Activated B cell treated with CpG ODN at 0.5 μM for 24 hours (primary cell): ENCODE measurements at regions not wholly inside any gene's neighbourhood (a gene's known extent, or its start where the extent isn't known, plus 50 kb on each side); places are given as distances from the start of the nearest gene placed in this dataset.

Experiments used
- ATAC-seq: fragments of 200-7000 bp; cut with Tn5 transposase; one replicate; pipeline ENCODE4 v1.10.0; 2021; ENCODE audit warnings: low read depth, mild to moderate bottlenecking, moderate library complexity
- CTCF ChIA-PET: fragments of 350-600 bp; sonication (Branson Sonifier 250); formaldehyde crosslinking; loops from one replicate; lab custom pipeline; 2021; ENCODE audit warnings: antibody characterized with exemption; lab: Charles Lee
- POLR2A ChIA-PET: fragments of 350-600 bp; sonication (Branson Sonifier 250); formaldehyde crosslinking; loops from one replicate; lab custom pipeline; 2021; ENCODE audit warnings: antibody characterized with exemption; lab: Charles Lee
- DNase-seq: peaks from one replicate; pipeline ENCODE4 v3.0.0; 2022
- H3K27ac Mint-ChIP-seq: one replicate; pipeline ENCODE4 v1.8.0; 2020; ENCODE audit warnings: mixed read lengths
- H3K27me3 Mint-ChIP-seq: one replicate; pipeline ENCODE4 v1.8.0; 2021; ENCODE audit warnings: mixed read lengths
- H3K36me3 Mint-ChIP-seq: one replicate; pipeline ENCODE4 v1.8.0; 2021; ENCODE audit warnings: low read depth, mixed read lengths
- H3K4me1 Mint-ChIP-seq: one replicate; pipeline ENCODE4 v1.8.0; 2021; ENCODE audit warnings: mixed read lengths
- H3K4me3 Mint-ChIP-seq: one replicate; pipeline ENCODE4 v1.8.0; 2020; ENCODE audit warnings: mild to moderate bottlenecking, mixed read lengths
- H3K9me3 Mint-ChIP-seq: one replicate; pipeline ENCODE4 v1.8.0; 2020; ENCODE audit warnings: mixed read lengths
- intact Hi-C: fragments of 100-400 bp; cut with micrococcal nuclease; formaldehyde crosslinking; loops from one replicate; pipeline ENCODE4 v1.15.1; 2024
- TF ChIP-seq, protein P1 (sequence below): fragments of 200-600 bp; IDR thresholded peaks from one replicate; pipeline ENCODE4 v1.8.0; 2022; ENCODE audit warnings: antibody characterized with exemption, mild to moderate bottlenecking

DNA sequence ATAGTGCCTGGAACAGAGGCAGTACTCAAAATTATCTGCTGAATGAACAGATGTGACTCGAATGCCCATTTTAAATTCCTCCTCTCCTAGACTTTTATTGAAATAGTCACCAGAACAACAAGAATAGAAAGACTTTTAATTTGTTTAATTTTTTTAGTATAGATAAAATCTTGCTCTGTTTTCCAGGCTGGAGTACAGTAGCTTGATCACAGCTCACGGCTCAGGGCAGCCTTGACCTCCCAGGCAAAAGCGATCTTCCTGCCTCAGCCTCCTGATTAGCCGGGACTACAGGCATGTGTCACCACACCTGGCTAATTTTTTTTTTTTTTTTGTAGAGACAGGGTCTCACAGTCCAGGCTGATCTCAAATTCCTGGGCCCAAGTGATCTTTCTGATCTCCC, 120.9 kb upstream of the FREM2 start:
- TF ChIP-seq, protein P1, sequence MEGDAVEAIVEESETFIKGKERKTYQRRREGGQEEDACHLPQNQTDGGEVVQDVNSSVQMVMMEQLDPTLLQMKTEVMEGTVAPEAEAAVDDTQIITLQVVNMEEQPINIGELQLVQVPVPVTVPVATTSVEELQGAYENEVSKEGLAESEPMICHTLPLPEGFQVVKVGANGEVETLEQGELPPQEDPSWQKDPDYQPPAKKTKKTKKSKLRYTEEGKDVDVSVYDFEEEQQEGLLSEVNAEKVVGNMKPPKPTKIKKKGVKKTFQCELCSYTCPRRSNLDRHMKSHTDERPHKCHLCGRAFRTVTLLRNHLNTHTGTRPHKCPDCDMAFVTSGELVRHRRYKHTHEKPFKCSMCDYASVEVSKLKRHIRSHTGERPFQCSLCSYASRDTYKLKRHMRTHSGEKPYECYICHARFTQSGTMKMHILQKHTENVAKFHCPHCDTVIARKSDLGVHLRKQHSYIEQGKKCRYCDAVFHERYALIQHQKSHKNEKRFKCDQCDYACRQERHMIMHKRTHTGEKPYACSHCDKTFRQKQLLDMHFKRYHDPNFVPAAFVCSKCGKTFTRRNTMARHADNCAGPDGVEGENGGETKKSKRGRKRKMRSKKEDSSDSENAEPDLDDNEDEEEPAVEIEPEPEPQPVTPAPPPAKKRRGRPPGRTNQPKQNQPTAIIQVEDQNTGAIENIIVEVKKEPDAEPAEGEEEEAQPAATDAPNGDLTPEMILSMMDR, result no peak
- H3K27ac Mint-ChIP-seq, result no peak overlapping the region
- H3K27me3 Mint-ChIP-seq, result no peaks in the 10 kb centered on the region
- no peaks in the 10 kb centered on the region for H3K36me3 Mint-ChIP-seq
- ATAC-seq (no peak), DNase-seq (no peak)
- peaks cover 4% of the 10 kb centered on the region for H3K9me3 Mint-ChIP-seq
- no peak overlapping the region for H3K4me3 Mint-ChIP-seq
- ChIA-PET POLR2A (no interaction called here), CTCF (no interaction called here)
- intact Hi-C loops, result no loop called here
- H3K4me1 Mint-ChIP-seq, result no peaks in the 10 kb centered on the region

DNA sequence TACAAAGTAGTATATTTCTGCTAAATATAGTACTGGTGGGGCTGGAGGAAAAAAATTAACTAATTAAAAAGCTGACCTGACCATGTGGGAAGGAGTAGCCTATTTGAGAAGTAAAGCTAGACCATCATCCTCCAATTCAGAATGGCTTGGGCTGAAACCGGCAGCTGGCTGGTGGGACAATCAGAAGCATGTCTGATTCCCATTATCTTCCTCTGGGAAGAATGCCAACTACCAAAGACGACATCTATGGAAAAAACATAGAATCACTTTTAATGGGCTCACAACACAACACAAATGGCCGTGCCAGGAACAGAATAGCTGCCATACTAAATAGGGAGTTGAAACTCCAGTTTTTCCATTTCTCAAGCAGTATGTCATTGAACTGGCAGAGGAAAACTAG, 120.4 kb upstream of the FREM2 start:
- H3K36me3 Mint-ChIP-seq, result no peaks in the 10 kb centered on the region
- no peak for DNase-seq
- intact Hi-C loops, result no loop called here
- ChIA-PET POLR2A (no interaction called here), CTCF (no interaction called here)
- TF ChIP-seq, protein P1, result no peak
- no peak for ATAC-seq
- no peak overlapping the region for H3K4me3 Mint-ChIP-seq
- H3K4me1 Mint-ChIP-seq, result no peaks in the 10 kb centered on the region
- H3K27ac Mint-ChIP-seq, result no peak overlapping the region
- H3K27me3 Mint-ChIP-seq, result no peaks in the 10 kb centered on the region
- H3K9me3 Mint-ChIP-seq, result peaks cover 5% of the 10 kb centered on the region

DNA sequence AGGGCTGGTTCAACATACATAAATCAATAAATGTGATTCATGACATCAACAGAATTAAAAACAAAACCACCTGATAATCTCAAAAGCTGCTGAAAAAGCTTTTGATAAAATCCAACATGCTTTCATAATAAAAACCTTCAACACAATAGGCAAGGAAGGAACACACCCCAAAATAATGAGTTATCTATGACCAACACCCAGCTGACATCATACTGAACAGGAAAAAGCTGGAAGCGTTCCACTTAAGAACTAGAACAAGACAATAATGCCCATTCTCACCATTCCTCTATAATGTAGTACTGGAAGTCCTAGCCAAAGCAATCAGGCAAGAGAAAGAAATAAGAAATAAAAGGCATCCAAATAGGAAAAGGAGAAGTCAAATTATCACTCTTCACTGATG, 116.2 kb upstream of the FREM2 start:
- H3K36me3 Mint-ChIP-seq, result no peaks in the 10 kb centered on the region
- ChIA-PET CTCF (no interaction called here), POLR2A (no interaction called here)
- no peak overlapping the region for H3K4me3 Mint-ChIP-seq
- DNase-seq (no peak), ATAC-seq (no peak)
- H3K27me3 Mint-ChIP-seq, result no peaks in the 10 kb centered on the region
- intact Hi-C loops, result no loop called here
- H3K9me3 Mint-ChIP-seq, result peaks cover 6% of the 10 kb centered on the region
- no peak overlapping the region for H3K27ac Mint-ChIP-seq
- no peaks in the 10 kb centered on the region for H3K4me1 Mint-ChIP-seq
- TF ChIP-seq, protein P1, result no peak

DNA sequence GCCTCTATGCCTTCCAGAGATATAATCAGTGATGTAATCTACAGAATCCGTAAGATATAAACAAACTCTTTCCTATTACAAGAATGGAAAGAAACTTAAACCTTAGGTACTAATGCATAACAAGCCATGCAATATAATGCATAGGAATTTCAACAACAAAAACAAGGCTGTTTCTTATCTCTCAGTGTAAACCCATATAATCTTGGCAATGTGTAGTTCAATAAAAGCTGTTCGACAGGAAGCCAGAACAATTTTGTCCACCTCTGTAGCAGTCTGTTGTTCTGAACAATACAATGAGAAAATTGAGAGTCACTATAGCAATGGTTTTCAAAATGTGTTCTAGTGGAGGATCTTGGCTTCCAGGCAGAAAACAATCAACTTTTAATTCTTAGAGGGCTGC, 111.5 kb upstream of the FREM2 start:
- Mint-ChIP-seq H3K36me3 (no peaks in the 10 kb centered on the region), H3K4me1 (no peaks in the 10 kb centered on the region), H3K4me3 (no peak overlapping the region), H3K27ac (no peak overlapping the region), H3K27me3 (no peaks in the 10 kb centered on the region), H3K9me3 (peaks cover 3% of the 10 kb centered on the region)
- intact Hi-C loops, result no loop called here
- ChIA-PET POLR2A (no interaction called here), CTCF (no interaction called here)
- TF ChIP-seq, protein P1, result no peak
- DNase-seq (no peak), ATAC-seq (no peak)

DNA sequence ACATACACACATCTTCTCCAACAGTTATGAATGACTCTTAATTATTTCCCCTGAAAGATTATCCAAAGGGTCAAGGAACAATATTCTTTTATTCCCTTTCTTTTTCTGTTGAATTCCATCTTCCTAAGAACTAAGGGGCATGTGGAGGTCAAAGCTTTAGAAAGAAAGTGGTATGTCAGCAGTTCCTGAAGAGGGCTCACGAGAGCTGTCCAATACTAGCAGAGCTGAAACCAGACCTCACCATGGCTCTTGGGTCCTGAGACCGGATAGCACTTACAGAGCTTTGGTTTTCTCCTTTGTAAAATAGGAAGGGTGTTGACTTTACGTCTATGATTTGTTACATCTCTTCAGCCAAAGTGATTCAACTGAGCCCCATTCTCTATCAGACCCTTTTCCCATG, 109.8 kb upstream of the FREM2 start:
- Mint-ChIP-seq H3K27me3 (no peaks in the 10 kb centered on the region), H3K27ac (no peak overlapping the region), H3K4me3 (no peak overlapping the region), H3K9me3 (no peaks in the 10 kb centered on the region), H3K4me1 (no peaks in the 10 kb centered on the region), H3K36me3 (no peaks in the 10 kb centered on the region)
- TF ChIP-seq, protein P1, result no peak
- POLR2A ChIA-PET, result no interaction called here
- DNase-seq, result no peak
- CTCF ChIA-PET, result no interaction called here
- ATAC-seq, result no peak
- intact Hi-C loops, result no loop called here
